ENCODE measurements at regions not wholly inside any gene's neighbourhood (a gene's known extent, or its start where the extent isn't known, plus 50 kb on each side); places are given as distances from the start of the nearest gene placed in this dataset.

- TF ChIP-seq POLR2A (IDR thresholded peaks at IDR 0.05; ENCODE audit: low read length): no peak
- TF ChIP-seq GATA1 (IDR thresholded peaks at IDR 0.05; ENCODE audit: low read depth, low read length): no peak
Observed at GRCh38 chrX:112941209-112941837, 100.7 kb upstream of the AMOT start.

Measured in erythroblast (primary cell).